Stimulated activated CD8-positive, alpha-beta memory T cell treated with anti-CD3 and anti-CD28 coated beads, Interleukin-15, amount 100 ng/mL, for 4 hours (primary cell): ENCODE measurements at regions not wholly inside any gene's neighbourhood (a gene's known extent, or its start where the extent isn't known, plus 50 kb on each side); places are given as distances from the start of the nearest gene placed in this dataset.

Experiments
- DNase-seq, 2 donors: peaks; one replicate each; pipeline ENCODE4 v3.0.0-alpha.2; 2020; ENCODE audit warnings: low read depth in 2 of 2

GRCh38 chr2:509888-510287, 167.3 kb downstream of the TMEM18 start:
- no peak for DNase-seq

DNA sequence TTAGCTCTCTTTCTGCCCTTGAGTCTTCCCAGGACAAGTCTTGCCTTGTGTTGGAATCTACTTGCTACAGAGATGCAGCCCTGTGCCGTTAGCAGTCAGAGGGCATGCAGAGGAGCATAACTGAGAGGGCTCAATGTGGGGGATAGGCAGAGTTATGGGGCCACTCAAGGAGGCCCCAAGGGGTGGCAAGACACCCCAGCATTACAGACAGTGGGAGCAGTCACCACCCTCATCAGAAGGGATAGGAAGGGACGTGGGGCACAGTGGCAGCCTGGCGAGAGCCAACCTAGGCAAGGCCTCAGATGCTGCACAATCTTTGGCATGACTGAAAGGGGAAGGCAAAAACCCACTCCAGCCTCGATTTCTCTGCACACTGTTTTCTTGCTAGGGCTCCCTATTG, 169.1 kb downstream of the TMEM18 start:
- DNase-seq: no peak

DNA sequence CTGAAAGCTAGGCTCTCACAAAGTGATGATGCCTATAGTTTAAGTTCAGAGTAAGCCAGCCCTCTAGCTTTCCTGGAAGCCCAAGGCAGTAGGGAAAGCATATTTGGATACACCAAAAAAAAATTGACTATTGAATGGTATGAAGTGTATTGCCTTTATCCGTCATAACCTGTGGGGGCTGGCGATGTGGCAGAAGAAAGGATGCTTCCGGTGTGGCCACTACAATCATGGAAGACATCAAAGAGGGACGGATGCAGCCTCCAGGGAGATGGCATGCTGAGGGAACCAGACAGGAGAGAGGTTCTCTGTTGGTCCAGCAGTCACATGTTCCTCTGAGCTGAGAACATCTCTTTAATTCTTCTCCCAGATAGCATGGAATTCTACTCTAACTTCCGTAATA, 170.3 kb downstream of the TMEM18 start:
- DNase-seq: no peak

GRCh38 chr2:506451-506850, 170.8 kb downstream of the TMEM18 start:
- no peak for DNase-seq

DNA sequence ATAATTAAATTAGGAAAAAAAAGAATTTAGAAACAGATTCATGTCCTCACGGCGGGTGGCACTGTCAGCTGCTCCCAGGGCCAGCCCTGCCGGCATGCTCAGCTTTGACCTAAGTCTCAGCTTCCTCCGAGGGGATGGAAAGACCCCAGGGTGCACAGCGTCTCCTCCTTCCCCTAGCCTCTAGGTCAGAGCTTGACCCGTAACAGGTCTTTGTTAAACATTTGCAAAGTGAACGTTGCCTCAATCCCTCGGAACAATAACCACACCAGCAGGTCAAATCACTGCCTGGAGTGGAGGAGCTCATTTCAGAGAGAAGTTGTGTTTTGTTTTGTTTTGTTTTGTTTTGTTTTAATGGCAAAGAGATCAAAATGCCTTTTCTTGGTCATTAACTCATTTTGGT, 171.3 kb downstream of the TMEM18 start:
- DNase-seq: no peak

- no peak for DNase-seq
Measured at GRCh38 chr2:503288-503999, 173.8 kb downstream of the TMEM18 start.

- DNase-seq: no peak
Measured at GRCh38 chr2:502831-503230, 174.4 kb downstream of the TMEM18 start.

- DNase-seq: no peak
Measured at GRCh38 chr2:501667-502066, 175.5 kb downstream of the TMEM18 start.

- DNase-seq: no peak
Measured at GRCh38 chr2:501130-501529, 176.1 kb downstream of the TMEM18 start.

- DNase-seq: no peak
Measured at GRCh38 chr2:499726-500125, 177.5 kb downstream of the TMEM18 start.

GRCh38 chr2:498493-499178, 178.6 kb downstream of the TMEM18 start:
- no peak for DNase-seq

DNA sequence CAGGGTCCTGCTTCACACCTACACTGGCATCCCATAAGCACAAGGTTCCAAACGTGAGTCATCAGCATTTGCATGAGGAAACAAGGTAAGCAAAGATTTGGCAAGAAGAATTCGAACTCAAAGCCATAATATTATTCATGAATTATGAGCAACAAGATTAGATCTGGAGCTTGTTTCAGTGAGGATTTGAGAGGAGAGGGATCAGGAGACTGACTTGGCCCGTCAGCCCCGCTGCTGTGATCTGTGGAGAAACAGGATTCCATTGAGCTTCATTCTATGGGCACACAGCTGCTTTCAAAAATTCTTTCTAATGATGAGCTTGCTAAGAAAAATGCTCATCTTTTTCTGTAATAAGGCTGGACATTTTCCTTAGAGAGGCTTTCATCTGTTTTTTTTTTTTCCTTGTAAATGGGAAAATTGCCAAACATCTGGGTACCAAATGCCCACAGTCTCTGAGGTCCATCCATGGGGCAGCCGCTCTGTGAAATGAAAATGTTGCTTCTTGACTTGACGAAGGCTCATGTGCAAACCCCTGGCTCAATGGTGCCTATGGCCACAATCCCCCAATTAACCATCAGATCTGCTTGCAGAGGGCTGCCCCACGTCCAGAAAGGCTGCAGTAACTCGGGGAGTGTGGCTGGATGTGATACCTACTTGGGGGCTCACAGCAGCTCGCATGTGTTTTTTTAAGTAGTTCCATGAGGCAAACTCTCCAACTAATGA, 179.3 kb downstream of the TMEM18 start:
- no peak for DNase-seq

DNA sequence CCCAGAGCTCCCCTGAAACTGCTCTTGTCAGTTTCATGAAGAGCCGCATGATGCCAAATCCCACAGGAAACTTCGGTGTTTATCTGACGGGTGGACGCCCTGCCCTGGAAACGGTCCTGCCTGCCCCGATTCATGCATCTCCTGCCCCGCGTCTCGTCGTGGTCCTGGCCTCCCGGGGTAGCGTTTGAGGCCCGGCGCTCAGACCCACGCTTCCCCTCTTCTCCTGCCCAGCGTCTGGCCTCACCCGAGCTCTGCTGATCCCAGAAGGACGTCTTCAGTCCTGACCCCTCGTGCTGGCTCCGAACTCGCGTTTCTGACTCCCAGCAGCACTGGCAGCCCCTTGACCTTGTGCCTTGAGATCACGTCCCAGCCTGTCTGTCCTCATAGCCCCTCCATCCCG, 180.5 kb downstream of the TMEM18 start:
- no peak for DNase-seq

DNA sequence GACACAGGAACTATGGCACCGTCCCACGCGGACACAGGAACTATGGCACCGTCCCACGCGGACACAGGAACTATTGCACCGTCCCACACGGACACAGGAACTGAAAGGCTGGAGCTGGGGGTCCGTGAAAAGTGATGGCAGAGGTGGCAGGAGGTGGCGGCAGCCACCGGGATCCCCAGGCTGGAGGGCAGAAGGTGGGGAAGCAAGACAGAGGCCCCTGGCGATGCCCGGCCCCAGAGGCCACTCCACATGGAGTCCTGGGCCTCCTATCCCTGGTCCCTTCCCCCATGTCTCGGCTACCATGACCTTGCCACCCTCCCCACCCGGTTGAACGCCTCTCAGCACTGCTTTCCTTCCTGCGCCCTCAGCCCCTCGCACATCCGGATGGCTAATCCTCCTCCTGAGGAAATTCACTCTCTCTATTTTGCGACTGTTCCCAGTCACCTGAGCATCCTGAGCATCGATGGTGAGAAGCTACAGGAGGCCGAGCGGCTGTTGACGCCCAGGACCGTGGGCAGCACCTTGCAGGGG, 181.4 kb downstream of the TMEM18 start:
- DNase-seq: no peak

DNA sequence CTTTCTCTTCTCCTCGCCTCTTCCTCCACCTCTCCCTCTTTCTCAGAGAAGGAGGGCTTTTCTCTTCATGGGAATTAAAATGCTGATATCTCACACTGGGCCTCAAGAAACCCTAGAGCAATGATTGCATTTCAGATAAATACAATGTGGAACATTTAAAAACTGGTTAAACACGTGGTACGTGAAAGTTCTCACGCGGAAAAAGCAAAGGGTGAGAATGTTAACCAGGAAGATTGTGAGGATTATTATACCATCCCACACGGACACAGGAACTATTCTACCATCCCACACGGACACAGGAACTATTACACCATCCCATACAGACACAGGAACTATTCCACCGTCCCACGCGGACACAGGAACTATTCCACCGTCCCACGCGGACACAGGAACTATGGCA, 182.4 kb downstream of the TMEM18 start:
- DNase-seq: no peak

GRCh38 chr2:493228-493627, 184.0 kb downstream of the TMEM18 start:
- no peak for DNase-seq

DNA sequence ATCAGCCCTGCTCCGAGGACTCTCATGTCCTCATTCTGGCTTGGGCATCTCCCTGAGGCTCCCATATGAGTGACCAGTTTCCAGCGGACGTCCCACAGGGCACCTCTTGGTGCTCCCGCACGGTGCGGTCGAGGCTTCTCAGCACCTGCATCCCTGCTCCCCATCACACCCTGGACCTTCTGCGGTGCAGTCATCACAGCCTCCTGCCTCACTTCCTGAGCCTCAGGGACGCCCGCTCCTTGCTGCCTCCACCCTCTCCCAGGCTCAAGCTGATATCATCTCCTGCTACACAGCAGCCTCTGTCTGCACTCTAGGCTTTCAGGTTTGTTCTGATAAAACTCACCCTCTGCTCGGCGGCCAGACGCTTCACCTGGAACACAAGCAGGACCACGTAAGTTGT, 185.0 kb downstream of the TMEM18 start:
- DNase-seq: no peak

DNA sequence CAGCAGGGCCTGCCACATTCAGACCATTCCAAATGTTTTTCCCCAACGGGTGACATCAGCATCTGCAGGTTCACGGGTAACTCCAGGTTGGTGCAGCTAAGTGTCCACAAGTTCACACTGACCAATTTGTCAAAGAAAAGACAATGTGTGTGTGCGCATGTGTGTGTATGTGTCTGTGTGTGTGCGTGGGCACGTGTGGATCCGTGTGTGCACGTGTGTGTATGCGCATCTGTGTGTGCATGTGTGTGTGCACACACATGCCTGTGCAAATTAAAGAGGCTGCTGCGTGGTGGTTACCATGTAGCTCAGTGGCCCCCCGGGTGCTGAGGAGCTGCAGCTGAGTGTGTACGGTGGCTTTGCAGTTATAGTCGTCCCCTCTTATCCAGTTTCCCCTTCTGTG, 187.4 kb downstream of the TMEM18 start:
- DNase-seq: no peak

- DNase-seq: no peak
Measured at GRCh38 chr2:489084-489483, 188.1 kb downstream of the TMEM18 start.

- no peak for DNase-seq
Measured at GRCh38 chr2:487186-488079, 189.8 kb downstream of the TMEM18 start.

DNA sequence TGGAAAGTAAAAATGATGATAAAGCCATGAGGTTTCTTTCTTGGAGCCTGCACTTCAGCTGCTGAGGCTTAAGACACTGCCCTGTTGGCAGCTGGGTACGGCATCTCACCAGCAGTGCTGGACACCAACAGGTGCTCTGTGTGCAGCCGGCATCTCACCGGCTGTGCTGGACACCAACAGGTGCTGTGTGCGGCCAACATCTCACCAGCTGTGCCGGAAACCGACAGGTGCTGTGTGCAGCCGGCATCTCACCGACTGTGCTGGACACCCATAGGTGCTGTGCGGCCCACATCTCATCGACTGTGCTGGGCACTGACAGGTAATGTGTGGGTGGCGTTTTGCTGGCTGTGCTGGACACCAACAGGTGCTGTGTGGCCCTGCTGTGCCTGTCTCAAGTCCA, 190.8 kb downstream of the TMEM18 start:
- DNase-seq: no peak

DNA sequence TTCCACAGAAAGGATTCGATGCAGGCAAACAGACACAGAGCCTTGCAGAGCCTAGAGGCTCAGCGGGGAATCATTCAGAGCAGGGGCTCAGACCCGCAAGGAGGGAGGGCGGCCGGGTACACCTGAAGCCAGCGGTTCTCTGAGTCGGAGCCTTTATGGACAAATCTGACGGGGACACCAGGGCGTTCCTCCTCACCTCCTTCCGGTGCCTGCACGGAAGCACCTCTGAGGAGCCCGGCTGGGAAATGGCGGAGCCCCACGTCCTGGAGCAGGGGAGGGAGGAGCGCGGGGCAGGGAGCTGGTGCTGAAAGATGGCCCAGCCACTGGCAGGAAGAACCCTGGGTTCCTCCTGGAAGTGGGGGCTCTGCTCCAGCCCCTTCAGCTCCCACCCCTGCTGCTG, 193.5 kb upstream of the ALKAL2 start:
- no peak for DNase-seq
